SK-N-SH (cell line): ENCODE measurements at regions not wholly inside any gene's neighbourhood (a gene's known extent, or its start where the extent isn't known, plus 50 kb on each side); places are given as distances from the start of the nearest gene placed in this dataset.

Experiments
- FOSL2 ChIP-seq: IDR thresholded peaks from 2 replicates; pipeline ENCODE4 v1.4.0; 2012; ENCODE audit warnings: low read depth, mild to moderate bottlenecking, moderate library complexity, borderline replicate concordance
- FOXM1 ChIP-seq: IDR thresholded peaks from 2 replicates; pipeline ENCODE4 v1.4.0; 2012; ENCODE audit warnings: low read depth, mild to moderate bottlenecking
- GATA2 ChIP-seq: sonication (generic); formaldehyde crosslinking; IDR thresholded peaks from 2 replicates; pipeline ENCODE4 v1.5.0; 2020; ENCODE audit warnings: mild to moderate bottlenecking, missing genetic modification reagents
- RAD21 ChIP-seq: IDR thresholded peaks from 2 replicates; pipeline ENCODE4 v1.6.1; 2012; ENCODE audit warnings: mild to moderate bottlenecking, low read length
- REST ChIP-seq: IDR thresholded peaks from 2 replicates; pipeline ENCODE4 v1.6.1; 2012; ENCODE audit warnings: mild to moderate bottlenecking, low read depth, low read length, moderate library complexity
- RFX5 ChIP-seq: IDR thresholded peaks from 2 replicates; pipeline ENCODE4 v1.6.1; 2012; ENCODE audit warnings: mild to moderate bottlenecking, improper control_type of control experiment, low read length
- SMC3 ChIP-seq: IDR thresholded peaks from 2 replicates; pipeline ENCODE4 v1.6.1; 2012; ENCODE audit warnings: low read depth, low read length, improper control_type of control experiment
- TAF1 ChIP-seq: IDR thresholded peaks from 2 replicates; pipeline ENCODE4 v1.6.1; 2012; ENCODE audit warnings: low read depth, mild to moderate bottlenecking, low read length, moderate library complexity, borderline replicate concordance
- TF ChIP-seq, protein P1 (sequence below): fragments of 200-600 bp; sonication (generic); IDR thresholded peaks from 2 replicates; pipeline ENCODE4 v1.6.1; 2017; ENCODE audit warnings: antibody characterized with exemption, mild to moderate bottlenecking, moderate library complexity
- TF ChIP-seq, protein P2 (sequence below): IDR thresholded peaks from 2 replicates; pipeline ENCODE4 v1.4.0; 2012; ENCODE audit warnings: low read depth, borderline replicate concordance

DNA sequence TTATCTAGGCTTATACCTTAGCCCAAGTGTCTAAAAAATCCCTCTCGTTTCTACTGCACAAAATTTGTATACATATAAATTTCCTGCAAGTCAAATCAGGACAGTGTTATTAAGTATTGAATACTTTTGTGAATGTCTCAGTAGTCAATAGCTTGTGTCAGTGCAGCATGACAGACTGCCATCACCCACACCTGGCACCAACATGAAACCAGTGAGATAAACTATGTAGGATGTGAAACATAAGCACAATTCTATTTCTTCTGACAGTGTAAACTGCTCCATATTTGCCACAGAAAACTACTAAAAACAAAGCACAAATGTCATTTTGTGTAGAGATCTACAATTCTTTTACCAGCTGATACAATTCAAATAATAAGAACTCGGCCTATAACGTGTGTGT, 542.1 kb upstream of the LUZP2 start:
- no peak for TF ChIP-seq TAF1
- TF ChIP-seq, protein P1, sequence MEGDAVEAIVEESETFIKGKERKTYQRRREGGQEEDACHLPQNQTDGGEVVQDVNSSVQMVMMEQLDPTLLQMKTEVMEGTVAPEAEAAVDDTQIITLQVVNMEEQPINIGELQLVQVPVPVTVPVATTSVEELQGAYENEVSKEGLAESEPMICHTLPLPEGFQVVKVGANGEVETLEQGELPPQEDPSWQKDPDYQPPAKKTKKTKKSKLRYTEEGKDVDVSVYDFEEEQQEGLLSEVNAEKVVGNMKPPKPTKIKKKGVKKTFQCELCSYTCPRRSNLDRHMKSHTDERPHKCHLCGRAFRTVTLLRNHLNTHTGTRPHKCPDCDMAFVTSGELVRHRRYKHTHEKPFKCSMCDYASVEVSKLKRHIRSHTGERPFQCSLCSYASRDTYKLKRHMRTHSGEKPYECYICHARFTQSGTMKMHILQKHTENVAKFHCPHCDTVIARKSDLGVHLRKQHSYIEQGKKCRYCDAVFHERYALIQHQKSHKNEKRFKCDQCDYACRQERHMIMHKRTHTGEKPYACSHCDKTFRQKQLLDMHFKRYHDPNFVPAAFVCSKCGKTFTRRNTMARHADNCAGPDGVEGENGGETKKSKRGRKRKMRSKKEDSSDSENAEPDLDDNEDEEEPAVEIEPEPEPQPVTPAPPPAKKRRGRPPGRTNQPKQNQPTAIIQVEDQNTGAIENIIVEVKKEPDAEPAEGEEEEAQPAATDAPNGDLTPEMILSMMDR, result no peak
- no peak for TF ChIP-seq SMC3
- no peak for TF ChIP-seq FOXM1
- no peak for TF ChIP-seq GATA2 (CRISPR knock-in tag)
- TF ChIP-seq REST, result no peak
- TF ChIP-seq RFX5, result no peak
- no peak for TF ChIP-seq RAD21
- TF ChIP-seq, protein P2, sequence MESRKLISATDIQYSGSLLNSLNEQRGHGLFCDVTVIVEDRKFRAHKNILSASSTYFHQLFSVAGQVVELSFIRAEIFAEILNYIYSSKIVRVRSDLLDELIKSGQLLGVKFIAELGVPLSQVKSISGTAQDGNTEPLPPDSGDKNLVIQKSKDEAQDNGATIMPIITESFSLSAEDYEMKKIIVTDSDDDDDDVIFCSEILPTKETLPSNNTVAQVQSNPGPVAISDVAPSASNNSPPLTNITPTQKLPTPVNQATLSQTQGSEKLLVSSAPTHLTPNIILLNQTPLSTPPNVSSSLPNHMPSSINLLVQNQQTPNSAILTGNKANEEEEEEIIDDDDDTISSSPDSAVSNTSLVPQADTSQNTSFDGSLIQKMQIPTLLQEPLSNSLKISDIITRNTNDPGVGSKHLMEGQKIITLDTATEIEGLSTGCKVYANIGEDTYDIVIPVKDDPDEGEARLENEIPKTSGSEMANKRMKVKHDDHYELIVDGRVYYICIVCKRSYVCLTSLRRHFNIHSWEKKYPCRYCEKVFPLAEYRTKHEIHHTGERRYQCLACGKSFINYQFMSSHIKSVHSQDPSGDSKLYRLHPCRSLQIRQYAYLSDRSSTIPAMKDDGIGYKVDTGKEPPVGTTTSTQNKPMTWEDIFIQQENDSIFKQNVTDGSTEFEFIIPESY, result no peak
- no peak for TF ChIP-seq FOSL2
